Upper lobe of left lung (tissue), 4 donors: ENCODE measurements at regions not wholly inside any gene's neighbourhood (a gene's known extent, or its start where the extent isn't known, plus 50 kb on each side); places are given as distances from the start of the nearest gene placed in this dataset.

Source experiments
- POLR2A ChIP-seq, 4 donors: fragments of 450-650 bp; IDR thresholded peaks; one replicate each; pipeline ENCODE4 v1.5.1; 2016 to 2017; ENCODE audit warnings: antibody characterized with exemption in 4 of 4, mild to moderate bottlenecking in 2 of 4
- TF ChIP-seq, protein P1 (sequence below), 6 experiments: fragments of 450-650 bp in 4 of 6; fragments of 200-600 bp in 2 of 6; sonication (generic) in 2 of 6; IDR thresholded peaks; one replicate each; pipeline ENCODE4 v1.5.1; 2016 to 2019; ENCODE audit warnings: antibody characterized with exemption in 6 of 6

GRCh38 chrX:130563476-130563875 lies 161.7 kb downstream of the RBMX2 start:
- no peak for TF ChIP-seq POLR2A (IDR thresholded peaks at IDR 0.05)
- TF ChIP-seq, protein P1, sequence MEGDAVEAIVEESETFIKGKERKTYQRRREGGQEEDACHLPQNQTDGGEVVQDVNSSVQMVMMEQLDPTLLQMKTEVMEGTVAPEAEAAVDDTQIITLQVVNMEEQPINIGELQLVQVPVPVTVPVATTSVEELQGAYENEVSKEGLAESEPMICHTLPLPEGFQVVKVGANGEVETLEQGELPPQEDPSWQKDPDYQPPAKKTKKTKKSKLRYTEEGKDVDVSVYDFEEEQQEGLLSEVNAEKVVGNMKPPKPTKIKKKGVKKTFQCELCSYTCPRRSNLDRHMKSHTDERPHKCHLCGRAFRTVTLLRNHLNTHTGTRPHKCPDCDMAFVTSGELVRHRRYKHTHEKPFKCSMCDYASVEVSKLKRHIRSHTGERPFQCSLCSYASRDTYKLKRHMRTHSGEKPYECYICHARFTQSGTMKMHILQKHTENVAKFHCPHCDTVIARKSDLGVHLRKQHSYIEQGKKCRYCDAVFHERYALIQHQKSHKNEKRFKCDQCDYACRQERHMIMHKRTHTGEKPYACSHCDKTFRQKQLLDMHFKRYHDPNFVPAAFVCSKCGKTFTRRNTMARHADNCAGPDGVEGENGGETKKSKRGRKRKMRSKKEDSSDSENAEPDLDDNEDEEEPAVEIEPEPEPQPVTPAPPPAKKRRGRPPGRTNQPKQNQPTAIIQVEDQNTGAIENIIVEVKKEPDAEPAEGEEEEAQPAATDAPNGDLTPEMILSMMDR (IDR thresholded peaks at IDR 0.05) = no peak
